ENCODE measurements at regions not wholly inside any gene's neighbourhood (a gene's known extent, or its start where the extent isn't known, plus 50 kb on each side); places are given as distances from the start of the nearest gene placed in this dataset.

GRCh38 chr7:35446091-35446490, 192.2 kb upstream of the TBX20 start:
- TF ChIP-seq CTCF (IDR thresholded peaks at IDR 0.05; ENCODE audit: insufficient read depth, low read length, poor library complexity, severe bottlenecking), result no peak
- no peak for TF ChIP-seq EZH2phosphoT487 (conservative IDR thresholded peaks at IDR 0.05; ENCODE audit: low read length)

All from SU-DHL-6 (cell line).